Skin of body (tissue), 1 donor: ENCODE measurements at regions not wholly inside any gene's neighbourhood (a gene's known extent, or its start where the extent isn't known, plus 50 kb on each side); places are given as distances from the start of the nearest gene placed in this dataset.
A peak's percentile ranks its signal among the peaks of the same experiment; 100 is the strongest.

Source experiments
- DNase-seq: peaks from one replicate; lab custom pipeline; 2025; lab: John Stamatoyannopoulos, UW

GRCh38 chr6:133631421-133631820, 257.5 kb upstream of the TCF21 start:
- DNase-seq, result no peak

GRCh38 chr6:133632206-133632605, 256.7 kb upstream of the TCF21 start:
- DNase-seq, result no peak

GRCh38 chr6:133632906-133633305, 256.0 kb upstream of the TCF21 start:
- DNase-seq, result no peak

GRCh38 chr6:133634474-133634873, 254.4 kb upstream of the TCF21 start:
- no peak for DNase-seq

- no peak for DNase-seq
Observed at GRCh38 chr6:133635447-133635846, 253.5 kb upstream of the TCF21 start.

- no peak for DNase-seq
Observed at GRCh38 chr6:133637436-133637835, 251.5 kb upstream of the TCF21 start.

- DNase-seq, result no peak
Observed at GRCh38 chr6:133637874-133638273, 251.0 kb upstream of the TCF21 start.

GRCh38 chr6:133641104-133641503, 247.8 kb upstream of the TCF21 start:
- DNase-seq, result no peak

- no peak for DNase-seq
Observed at GRCh38 chr6:133644548-133644891, 244.4 kb upstream of the TCF21 start.

- peak; percentile 71 for DNase-seq
Observed at GRCh38 chr6:133644892-133645619, 243.9 kb upstream of the TCF21 start.

- DNase-seq, result peak; percentile 17
Observed at GRCh38 chr6:133645966-133646740, 242.8 kb upstream of the TCF21 start.

- no peak for DNase-seq
Observed at GRCh38 chr6:133648581-133648980, 240.3 kb upstream of the TCF21 start.

- DNase-seq, result no peak
Observed at GRCh38 chr6:133671376-133671775, 217.5 kb upstream of the TCF21 start.

GRCh38 chr6:133673056-133673455, 215.9 kb upstream of the TCF21 start:
- no peak for DNase-seq

GRCh38 chr6:133674661-133675060, 214.3 kb upstream of the TCF21 start:
- DNase-seq, result no peak

- DNase-seq, result no peak
Observed at GRCh38 chr6:133680994-133681393, 207.9 kb upstream of the TCF21 start.

GRCh38 chr6:133681891-133682290, 207.0 kb upstream of the TCF21 start:
- no peak for DNase-seq

- DNase-seq, result no peak
Observed at GRCh38 chr6:133682506-133683307, 206.2 kb upstream of the TCF21 start.

GRCh38 chr6:133683308-133683580, 205.7 kb upstream of the TCF21 start:
- no peak for DNase-seq

GRCh38 chr6:133683606-133684005, 205.3 kb upstream of the TCF21 start:
- DNase-seq, result no peak

GRCh38 chr6:133688705-133689492, 200.0 kb upstream of the TCF21 start:
- DNase-seq, result no peak

GRCh38 chr6:133689863-133690262, 199.1 kb upstream of the TCF21 start:
- no peak for DNase-seq
